Left ventricle myocardium inferior (tissue), 1 donor: ENCODE measurements at regions not wholly inside any gene's neighbourhood (a gene's known extent, or its start where the extent isn't known, plus 50 kb on each side); places are given as distances from the start of the nearest gene placed in this dataset.

ENCODE experiments used
- DNase-seq: peaks from one replicate; pipeline ENCODE4 v3.0.0-alpha.2; 2020
- H3K27ac ChIP-seq: fragments of 200-600 bp; replicated peaks from 2 replicates; pipeline ENCODE4 v1.8.0; 2021
- H3K27me3 ChIP-seq: fragments of 200-600 bp; 2 replicates; pipeline ENCODE4 v1.8.0; 2021; ENCODE audit warnings: low read depth
- H3K36me3 ChIP-seq: fragments of 200-600 bp; 2 replicates; pipeline ENCODE4 v1.8.0; 2021
- H3K4me1 ChIP-seq: fragments of 200-600 bp; 2 replicates; pipeline ENCODE4 v1.8.0; 2021
- H3K4me3 ChIP-seq: fragments of 200-600 bp; 2 replicates; pipeline ENCODE4 v1.8.0; 2021; ENCODE audit warnings: mild to moderate bottlenecking, moderate library complexity
- H3K9me3 ChIP-seq: fragments of 200-600 bp; replicated peaks from 2 replicates; pipeline ENCODE4 v1.8.0; 2021
- CTCF ChIP-seq: fragments of 200-600 bp; IDR thresholded peaks from 2 replicates; pipeline ENCODE4 v1.8.0; 2021; ENCODE audit warnings: antibody characterized with exemption, mild to moderate bottlenecking, borderline replicate concordance
- intact Hi-C: fragments of 100-400 bp; cut with micrococcal nuclease; formaldehyde crosslinking; loops from one replicate; pipeline ENCODE4 v1.11.0; 2022
- donor health status: DM: no; HTN: yes; CAD: no; lungs with severe emphysema.

GRCh38 chr2:176642074-176642473 is 372.8 kb downstream of the MTX2 start:
- Histone ChIP-seq H3K9me3 (no peaks in the 10 kb centered on the region), H3K4me1 (peaks cover 8% of the 10 kb centered on the region), H3K36me3 (no peaks in the 10 kb centered on the region), H3K4me3 (no peak overlapping the region), H3K27ac (no peak overlapping the region), H3K27me3 (peaks cover 99% of the 10 kb centered on the region)
- no peak for TF ChIP-seq CTCF
- intact Hi-C loops = no loop called here
- no peak for DNase-seq

GRCh38 chr2:176643646-176644045 is 374.4 kb downstream of the MTX2 start:
- H3K9me3 ChIP-seq = no peaks in the 10 kb centered on the region
- intact Hi-C loops = no loop called here
- peaks cover 100% of the 10 kb centered on the region for H3K27me3 ChIP-seq

GRCh38 chr2:176645494-176645893 is 376.3 kb downstream of the MTX2 start:
- H3K27ac ChIP-seq = no peak overlapping the region
- no peaks in the 10 kb centered on the region for H3K36me3 ChIP-seq
- intact Hi-C loops = no loop called here
- DNase-seq = no peak
- peaks cover 100% of the 10 kb centered on the region for H3K27me3 ChIP-seq
- H3K9me3 ChIP-seq = no peaks in the 10 kb centered on the region
- TF ChIP-seq CTCF = no peak
- no peaks in the 10 kb centered on the region for H3K4me1 ChIP-seq
- H3K4me3 ChIP-seq = no peak overlapping the region

More at GRCh38 chr2:176643646-176644045, 374.4 kb downstream of the MTX2 start:
- H3K27ac ChIP-seq = no peak overlapping the region
- no peak overlapping the region for H3K4me3 ChIP-seq
- no peak for TF ChIP-seq CTCF
- H3K4me1 ChIP-seq = no peaks in the 10 kb centered on the region
- no peak for DNase-seq
- no peaks in the 10 kb centered on the region for H3K36me3 ChIP-seq

GRCh38 chr2:176646033-176646615 is 376.9 kb downstream of the MTX2 start:
- H3K27me3 ChIP-seq = peaks cover 100% of the 10 kb centered on the region
- H3K36me3 ChIP-seq = no peaks in the 10 kb centered on the region
- no peak for TF ChIP-seq CTCF
- H3K4me1 ChIP-seq = no peaks in the 10 kb centered on the region
- intact Hi-C loops = no loop called here
- DNase-seq = no peak
- H3K9me3 ChIP-seq = no peaks in the 10 kb centered on the region
- H3K27ac ChIP-seq = no peak overlapping the region
- no peak overlapping the region for H3K4me3 ChIP-seq

GRCh38 chr2:176647325-176648165 is 378.3 kb downstream of the MTX2 start:
- peaks cover 97% of the 10 kb centered on the region for H3K27me3 ChIP-seq

More at GRCh38 chr2:176647325-176648165, 378.3 kb downstream of the MTX2 start:
- no peaks in the 10 kb centered on the region for H3K36me3 ChIP-seq
- no peak overlapping the region for H3K4me3 ChIP-seq
- no peak overlapping the region for H3K27ac ChIP-seq
- no peak for DNase-seq
- no peaks in the 10 kb centered on the region for H3K4me1 ChIP-seq
- intact Hi-C loops = no loop called here
- TF ChIP-seq CTCF = no peak
- no peaks in the 10 kb centered on the region for H3K9me3 ChIP-seq
